NT2/D1 (cell line): ENCODE measurements at regions not wholly inside any gene's neighbourhood (a gene's known extent, or its start where the extent isn't known, plus 50 kb on each side); places are given as distances from the start of the nearest gene placed in this dataset.
"Not testable (repeated sequence)": the region's sequence is repeated elsewhere in the genome, so short reads cannot be mapped to it uniquely, and the experiment has no call there.

Experiments
- DNase-seq: peaks from one replicate; pipeline ENCODE4 v3.0.0-alpha.2; 2011; ENCODE audit warnings: low read depth, low spot score
- H3K27me3 ChIP-seq: 2 replicates; pipeline ENCODE4 v1.6.0; 2011; ENCODE audit warnings: mild to moderate bottlenecking; ENCODE audit not compliant: insufficient read length, insufficient read depth
- H3K36me3 ChIP-seq: 2 replicates; pipeline ENCODE4 v1.6.1; 2011; ENCODE audit warnings: mild to moderate bottlenecking, low read length, mixed read lengths; ENCODE audit not compliant: insufficient read depth, insufficient read length
- H3K4me1 ChIP-seq: 2 replicates; pipeline ENCODE4 v1.5.1; 2011; ENCODE audit not compliant: insufficient read depth, insufficient read length
- H3K4me3 ChIP-seq: 2 replicates; pipeline ENCODE4 v1.5.1; 2011; ENCODE audit warnings: low read depth; ENCODE audit not compliant: insufficient read length
- H3K9ac ChIP-seq: 2 replicates; pipeline ENCODE4 v1.6.0; 2011; ENCODE audit warnings: low read depth; ENCODE audit not compliant: insufficient read length
- H3K9me3 ChIP-seq: 2 replicates; pipeline ENCODE4 v1.5.1; 2011; ENCODE audit warnings: mild to moderate bottlenecking, low read length; ENCODE audit not compliant: insufficient read depth
- SUZ12 ChIP-seq: IDR thresholded peaks from 2 replicates; pipeline ENCODE4 v1.6.1; 2011; ENCODE audit not compliant: insufficient read length, insufficient read depth; ENCODE audit errors: extremely low read depth
- YY1 ChIP-seq: IDR thresholded peaks from 2 replicates; pipeline ENCODE4 v1.6.1; 2011; ENCODE audit not compliant: insufficient read length, insufficient read depth
- ZNF274 ChIP-seq: IDR thresholded peaks from 2 replicates; pipeline ENCODE4 v1.6.1; 2011; ENCODE audit warnings: mild to moderate bottlenecking, low read depth, low read length

- Histone ChIP-seq H3K9ac (no peak overlapping the region), H3K9me3 (no peaks in the 10 kb centered on the region), H3K36me3 (no peaks in the 10 kb centered on the region), H3K4me1 (no peaks in the 10 kb centered on the region), H3K4me3 (no peak overlapping the region), H3K27me3 (no peaks in the 10 kb centered on the region)
- DNase-seq: no peak
- TF ChIP-seq SUZ12: no peak
- no peak for TF ChIP-seq YY1
- TF ChIP-seq ZNF274: no peak
These were observed 64.5 kb upstream of the ATXN1 start for GRCh38 chr6:16825784-16826183.

- Histone ChIP-seq H3K9me3 (no peaks in the 10 kb centered on the region), H3K27me3 (no peaks in the 10 kb centered on the region), H3K4me1 (no peaks in the 10 kb centered on the region), H3K4me3 (no peak overlapping the region), H3K36me3 (no peaks in the 10 kb centered on the region), H3K9ac (no peak overlapping the region)
- DNase-seq: no peak
- TF ChIP-seq ZNF274 (no peak), YY1 (no peak), SUZ12 (no peak)
These were observed 63.8 kb upstream of the ATXN1 start for GRCh38 chr6:16824845-16825685.

GRCh38 chr6:16823718-16824352 lies 62.6 kb upstream of the ATXN1 start:
- no peak overlapping the region for H3K4me3 ChIP-seq
- TF ChIP-seq SUZ12 (no peak), YY1 (no peak), ZNF274 (no peak)
- no peaks in the 10 kb centered on the region for H3K36me3 ChIP-seq
- no peak for DNase-seq
- no peaks in the 10 kb centered on the region for H3K4me1 ChIP-seq
- no peak overlapping the region for H3K9ac ChIP-seq
- no peaks in the 10 kb centered on the region for H3K9me3 ChIP-seq
- no peaks in the 10 kb centered on the region for H3K27me3 ChIP-seq

- no peaks in the 10 kb centered on the region for H3K27me3 ChIP-seq
- no peak overlapping the region for H3K4me3 ChIP-seq
- H3K9ac ChIP-seq: no peak overlapping the region
- no peaks in the 10 kb centered on the region for H3K9me3 ChIP-seq
- no peaks in the 10 kb centered on the region for H3K4me1 ChIP-seq
- DNase-seq: no peak
- no peaks in the 10 kb centered on the region for H3K36me3 ChIP-seq
- TF ChIP-seq ZNF274 (no peak), YY1 (no peak), SUZ12 (no peak)
These were observed 61.9 kb upstream of the ATXN1 start for GRCh38 chr6:16822975-16823717.

- DNase-seq: no peak
- H3K4me1 ChIP-seq: no peaks in the 10 kb centered on the region
- no peak for TF ChIP-seq ZNF274
- no peak for TF ChIP-seq YY1
- no peak for TF ChIP-seq SUZ12
- no peaks in the 10 kb centered on the region for H3K36me3 ChIP-seq
- H3K4me3 ChIP-seq: no peak overlapping the region
- H3K9ac ChIP-seq: no peak overlapping the region
- no peaks in the 10 kb centered on the region for H3K27me3 ChIP-seq
- H3K9me3 ChIP-seq: no peaks in the 10 kb centered on the region
These were observed 61.3 kb upstream of the ATXN1 start for GRCh38 chr6:16822529-16822928.

GRCh38 chr6:16821834-16822264 lies 60.6 kb upstream of the ATXN1 start:
- TF ChIP-seq ZNF274: no peak
- TF ChIP-seq SUZ12: no peak
- TF ChIP-seq YY1: no peak
- no peak for DNase-seq
- Histone ChIP-seq H3K4me1 (no peaks in the 10 kb centered on the region), H3K9ac (no peak overlapping the region), H3K27me3 (no peaks in the 10 kb centered on the region), H3K4me3 (no peak overlapping the region), H3K36me3 (no peaks in the 10 kb centered on the region), H3K9me3 (no peaks in the 10 kb centered on the region)

GRCh38 chr6:16820262-16820661 lies 59.0 kb upstream of the ATXN1 start:
- not testable (repeated sequence) for H3K27me3 ChIP-seq, H3K4me1 ChIP-seq, H3K4me3 ChIP-seq, H3K9ac ChIP-seq, H3K9me3 ChIP-seq, H3K36me3 ChIP-seq, DNase-seq
